RPMI7951 (cell line): ENCODE measurements at regions not wholly inside any gene's neighbourhood (a gene's known extent, or its start where the extent isn't known, plus 50 kb on each side); places are given as distances from the start of the nearest gene placed in this dataset.

Experiments
- DNase-seq: peaks from one replicate; pipeline ENCODE4 v3.0.0-alpha.2; 2012; ENCODE audit warnings: low read depth

DNA sequence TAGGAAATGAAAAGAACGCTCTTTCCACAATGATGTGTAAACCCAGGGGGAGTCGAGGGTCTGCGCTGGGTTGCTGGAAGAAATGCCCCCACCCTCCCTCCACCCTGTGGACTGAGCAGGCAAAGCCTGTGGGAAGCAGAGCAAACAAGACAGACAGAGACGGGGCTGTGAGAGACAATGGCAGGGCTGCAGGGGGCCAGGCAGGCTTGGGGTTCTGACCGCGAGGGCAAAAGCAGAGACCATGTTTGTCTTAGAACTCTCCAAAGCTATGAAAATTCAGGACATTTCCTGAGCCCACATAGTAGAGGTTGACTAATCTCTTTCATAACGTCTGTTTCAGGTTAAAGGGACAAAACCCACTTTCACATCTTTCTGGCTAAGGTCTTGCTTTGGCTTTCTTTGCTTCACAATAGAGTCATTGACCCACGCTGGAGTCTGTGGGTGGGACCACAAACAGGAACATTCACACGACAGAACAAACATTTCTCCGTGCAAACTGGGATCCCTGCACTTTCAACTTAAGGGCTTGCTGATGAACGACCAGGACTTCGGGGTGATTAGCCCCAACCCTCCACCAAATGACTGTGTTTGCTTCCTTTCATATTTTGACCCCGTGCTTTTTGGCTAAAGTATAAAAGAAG, 156.0 kb upstream of the TPM1 start:
- peak; percentile 75 for DNase-seq

DNA sequence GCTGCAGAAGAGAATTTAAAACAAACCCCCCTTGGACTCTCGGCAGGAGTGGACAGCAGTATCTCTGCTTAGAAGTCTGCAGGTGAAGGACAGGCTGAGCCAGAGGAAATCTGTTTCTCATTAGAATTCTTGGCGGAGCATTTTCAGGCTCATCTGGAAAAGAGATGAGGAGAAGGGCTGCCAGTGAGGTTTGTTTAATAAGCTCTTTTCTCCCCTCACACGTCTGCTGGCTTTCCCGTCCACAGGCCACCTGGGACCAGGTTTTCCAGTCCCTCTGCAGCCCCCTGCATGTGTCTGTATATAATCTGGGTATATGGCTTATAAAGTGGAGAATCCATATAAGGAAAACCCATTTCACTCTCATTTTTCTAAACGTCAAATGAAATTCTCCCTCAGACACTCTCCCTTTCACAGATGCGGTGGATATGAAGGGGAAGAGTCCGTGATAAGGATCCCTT, 155.4 kb upstream of the TPM1 start:
- peak; percentile 76 for DNase-seq

DNA sequence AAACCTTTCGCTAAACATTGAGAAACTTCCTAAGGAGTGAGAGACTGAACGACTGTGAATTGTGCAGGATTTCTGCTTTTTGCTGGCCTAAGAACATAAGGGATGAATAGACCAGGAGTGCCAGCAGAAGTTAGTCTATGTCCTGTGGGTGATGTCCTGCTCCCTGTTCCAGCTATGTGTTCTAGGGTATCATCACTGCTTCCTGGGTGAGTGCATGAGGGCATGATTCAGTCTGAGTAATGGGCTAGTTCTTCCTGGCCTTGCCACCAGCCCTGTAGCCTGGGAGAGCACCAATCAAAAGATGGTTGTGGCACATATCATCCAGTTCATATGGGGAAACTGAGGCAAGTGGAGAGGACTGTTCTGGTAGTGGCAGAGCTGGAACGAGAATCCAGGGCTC, 153.9 kb upstream of the TPM1 start:
- DNase-seq: peak; percentile 16

DNA sequence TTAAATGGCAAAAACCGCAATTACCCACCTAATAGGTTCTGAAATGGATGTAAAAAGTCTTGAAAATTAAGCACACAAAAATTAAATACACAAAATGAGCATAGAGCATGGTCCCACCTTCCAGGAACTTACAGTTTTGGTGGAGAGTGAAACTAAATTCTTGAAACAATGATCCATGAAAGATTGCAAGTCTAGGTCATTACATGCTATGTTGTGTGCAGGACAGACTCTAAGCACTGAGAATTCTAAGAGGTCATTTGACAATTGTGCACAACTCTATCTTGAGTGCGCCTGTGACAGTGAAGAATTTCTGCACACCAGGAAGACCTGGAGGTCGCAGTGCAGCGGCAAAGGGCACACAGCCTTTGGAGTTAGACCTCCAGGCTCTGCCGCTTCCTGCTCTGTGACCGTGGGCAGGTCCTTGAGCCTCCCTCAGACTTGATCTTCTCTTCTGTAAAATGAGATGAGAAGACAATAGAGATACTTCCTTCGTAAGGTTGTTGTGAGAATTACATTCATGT, 153.3 kb upstream of the TPM1 start:
- DNase-seq: no peak

DNA sequence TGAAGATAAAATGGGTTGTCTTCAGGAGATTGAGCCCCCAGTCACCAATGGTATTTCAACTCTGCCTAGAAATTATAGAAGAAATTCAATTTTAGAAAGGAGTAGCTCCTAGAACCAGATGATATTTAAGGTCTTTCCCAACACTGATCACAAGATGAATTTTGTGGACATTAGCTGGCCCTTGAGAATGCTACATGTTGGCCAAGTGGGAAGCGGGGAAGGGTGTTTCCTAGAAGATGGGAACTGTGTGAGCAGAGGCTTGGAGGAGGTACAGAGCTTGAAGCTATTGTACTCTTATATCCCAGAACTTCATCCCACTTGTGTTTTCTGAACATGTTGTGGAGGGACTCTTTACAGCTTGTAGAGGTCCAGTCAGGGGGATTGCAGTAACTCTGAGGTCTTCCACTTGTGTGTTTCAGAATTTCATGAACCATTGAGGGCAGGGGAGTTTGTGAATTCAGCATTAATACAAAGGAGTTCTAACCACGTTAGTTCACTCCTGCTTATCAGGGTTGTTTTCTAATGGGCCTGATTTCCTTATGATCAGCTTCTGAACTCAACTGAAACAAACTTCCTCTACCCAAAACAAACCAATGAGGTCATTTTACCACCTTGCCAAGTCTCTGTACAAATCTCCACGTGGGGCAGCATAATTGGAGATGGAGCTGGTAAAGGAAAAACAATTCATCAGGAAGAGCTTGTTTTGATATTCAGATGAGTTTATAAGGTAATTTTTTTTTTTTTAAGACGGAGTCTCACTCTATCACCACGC, 152.6 kb upstream of the TPM1 start:
- DNase-seq: no peak

DNA sequence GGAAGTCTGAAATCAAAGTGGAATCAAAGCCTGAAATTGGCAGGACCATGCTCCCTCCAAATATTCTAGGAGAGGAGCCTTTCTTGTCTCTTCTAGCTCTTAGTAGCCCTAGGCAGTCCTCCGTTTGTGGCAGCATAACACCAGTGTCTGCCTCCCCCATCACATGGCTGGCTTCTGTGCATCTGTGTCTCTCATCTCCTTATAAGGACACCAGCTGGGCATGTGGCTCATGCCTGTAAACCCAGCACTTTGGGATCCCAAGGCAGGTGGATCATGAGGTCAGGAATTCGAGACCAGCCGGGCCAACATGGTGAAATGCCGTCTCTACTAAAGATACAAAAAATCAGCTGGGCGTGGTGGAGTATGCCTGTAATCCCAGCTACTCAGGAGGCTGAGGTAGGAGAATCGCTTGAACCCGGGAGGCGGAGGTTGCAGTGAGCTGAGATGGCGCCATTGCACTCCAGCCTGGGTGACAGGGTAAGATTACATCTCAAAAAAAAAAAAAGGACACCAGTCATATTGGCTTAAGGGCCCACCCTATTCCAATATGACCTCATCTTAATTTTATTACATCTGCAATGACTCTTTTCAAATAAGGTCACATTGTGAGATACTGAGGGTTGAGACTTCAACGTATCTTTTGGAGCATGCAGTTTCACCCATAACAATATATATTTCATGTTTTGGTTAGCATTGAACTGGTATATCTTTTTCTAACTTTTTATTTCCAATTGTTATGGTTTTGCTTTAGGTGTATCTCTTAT, 148.0 kb upstream of the TPM1 start:
- DNase-seq: peak; percentile 98

DNA sequence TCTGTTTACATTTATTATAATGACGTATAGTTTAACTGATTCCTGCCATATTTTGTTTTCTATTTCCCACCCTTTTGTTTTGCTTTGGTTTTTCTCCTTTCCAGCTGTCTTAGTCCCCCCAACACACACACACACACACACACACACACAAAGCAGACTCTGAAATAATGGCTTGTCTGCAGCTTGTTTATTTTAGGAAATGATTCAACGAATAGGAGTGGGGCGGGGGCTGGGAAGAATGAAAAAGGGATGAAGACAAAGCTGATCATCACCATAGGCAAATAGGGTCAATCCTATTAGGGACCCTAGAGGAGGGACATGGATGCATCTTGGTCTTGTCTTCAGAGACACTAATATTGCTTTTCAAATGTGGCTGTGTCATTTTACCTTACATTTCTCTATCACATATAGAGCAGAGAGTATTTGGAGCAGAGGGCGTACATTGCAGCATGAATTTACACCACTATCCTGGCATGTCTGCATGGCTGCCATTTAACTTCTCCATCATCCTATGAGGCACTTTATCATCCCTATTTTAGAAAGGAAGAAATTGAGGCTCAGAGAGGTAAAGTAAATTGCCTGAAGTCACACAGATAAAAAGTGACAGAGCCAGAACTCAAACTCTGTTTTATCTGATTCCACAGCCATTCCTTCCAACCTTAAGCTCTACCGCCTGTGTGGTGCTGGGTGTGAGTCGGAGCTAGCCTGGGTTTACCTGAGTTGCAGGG, 147.2 kb upstream of the TPM1 start:
- DNase-seq: peak; percentile 84

DNA sequence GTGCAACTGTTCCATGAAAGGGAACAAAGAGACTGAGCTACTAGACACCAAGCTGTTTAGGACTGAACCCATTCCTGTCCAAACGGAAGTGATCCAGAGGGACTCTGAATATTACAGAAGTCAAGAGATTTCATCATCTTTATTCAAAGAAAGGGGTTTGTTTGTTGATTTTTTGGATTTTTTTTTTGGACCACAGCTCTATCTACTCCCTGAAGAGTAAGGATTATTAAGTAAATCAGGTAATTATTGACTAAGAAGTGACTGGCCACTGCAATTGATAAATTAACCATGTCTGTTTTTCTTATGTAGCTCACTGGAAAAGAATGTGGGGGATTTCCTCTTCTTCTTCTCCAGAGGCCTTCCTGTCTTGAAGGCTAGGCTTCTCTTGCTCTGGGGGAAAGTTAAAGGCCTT, 146.6 kb upstream of the TPM1 start:
- peak; percentile 84 for DNase-seq

DNA sequence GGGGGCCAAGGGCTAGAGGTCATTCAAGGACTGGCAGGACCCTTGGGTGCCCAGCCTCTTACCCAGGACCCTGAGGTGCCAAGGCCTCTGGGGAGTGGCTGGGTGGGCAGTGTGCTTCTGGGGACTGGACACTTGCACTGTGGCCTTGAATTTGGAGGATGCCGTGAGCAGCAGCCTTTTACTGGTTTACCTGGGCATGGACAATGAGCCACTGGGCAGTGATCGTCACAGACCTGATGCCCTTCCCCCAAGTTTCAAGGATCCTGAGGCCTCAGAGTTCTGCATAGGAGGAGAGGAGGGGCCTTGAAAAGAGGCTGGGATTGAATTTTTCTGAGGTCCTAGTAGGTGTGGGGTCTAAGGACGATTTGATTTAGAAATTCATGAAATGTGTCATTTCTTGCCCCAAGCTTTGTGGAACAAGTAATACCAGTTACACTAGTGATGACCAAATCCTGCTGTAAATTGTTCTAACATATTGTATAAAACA, 146.1 kb upstream of the TPM1 start:
- peak; percentile 69 for DNase-seq

DNA sequence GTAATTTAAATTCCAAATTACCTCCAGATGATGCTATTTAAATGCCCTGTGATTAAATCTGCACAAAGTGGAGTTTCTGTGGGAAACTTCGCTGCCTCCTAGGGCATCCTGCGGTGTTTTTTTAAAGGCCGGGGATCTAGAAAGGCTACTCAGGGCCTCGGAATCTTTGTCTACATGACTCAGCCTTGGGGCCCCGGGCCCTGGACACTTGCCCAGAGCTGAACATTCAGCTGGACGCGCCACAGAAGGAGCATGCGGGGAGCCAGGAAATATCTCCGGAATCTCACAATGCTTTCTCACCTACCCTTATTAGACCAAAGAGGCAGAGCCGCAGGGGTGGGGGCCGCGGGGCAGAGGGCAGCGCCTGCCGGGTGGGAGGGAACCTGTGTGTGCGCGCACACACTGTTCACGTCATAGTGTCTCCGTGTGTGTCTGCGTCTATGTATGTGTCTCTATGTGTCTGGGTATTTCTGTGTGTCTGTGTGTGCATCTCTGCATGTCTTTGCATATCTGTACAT, 145.5 kb upstream of the TPM1 start:
- DNase-seq: peak; percentile 100

DNA sequence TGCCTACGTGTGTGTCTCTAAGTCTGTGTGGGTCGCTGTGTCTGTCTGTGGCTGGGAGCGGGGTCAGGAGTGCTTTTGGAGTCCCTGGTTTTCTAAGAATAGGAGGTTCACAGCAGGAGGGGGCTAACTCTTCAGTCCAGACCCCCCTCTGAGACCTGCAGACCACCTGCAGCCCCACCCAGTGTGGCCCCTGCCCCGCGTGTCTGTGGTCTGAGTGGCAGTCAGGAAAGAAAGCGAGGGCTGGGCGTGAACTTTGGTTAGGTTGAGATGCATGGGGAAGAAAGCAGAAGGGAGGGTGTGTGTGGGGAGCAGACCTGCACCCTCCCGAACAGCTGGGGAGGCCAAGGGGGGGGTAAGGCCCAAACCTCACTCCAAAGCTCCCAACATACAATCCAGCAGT, 144.9 kb upstream of the TPM1 start:
- peak; percentile 15 for DNase-seq

DNA sequence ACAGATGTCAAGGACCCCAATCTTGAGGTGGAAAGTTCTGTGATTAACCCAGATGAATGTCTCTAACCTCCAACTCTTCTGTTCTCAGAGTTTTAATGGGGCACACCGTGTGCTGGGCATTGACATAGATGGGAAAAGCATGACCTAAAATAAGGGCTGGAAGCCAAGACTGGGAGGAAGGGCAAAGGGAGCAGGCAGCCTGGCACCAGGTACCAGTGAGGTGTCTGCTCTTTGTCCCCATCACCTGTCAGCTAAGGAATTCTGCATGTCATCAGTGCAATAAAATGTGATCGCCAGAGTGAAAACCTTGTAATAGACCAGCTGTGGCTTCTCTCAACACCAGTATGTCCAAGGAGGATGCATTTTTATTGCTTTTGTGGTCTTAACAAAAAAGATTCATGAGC, 143.5 kb upstream of the TPM1 start:
- no peak for DNase-seq

DNA sequence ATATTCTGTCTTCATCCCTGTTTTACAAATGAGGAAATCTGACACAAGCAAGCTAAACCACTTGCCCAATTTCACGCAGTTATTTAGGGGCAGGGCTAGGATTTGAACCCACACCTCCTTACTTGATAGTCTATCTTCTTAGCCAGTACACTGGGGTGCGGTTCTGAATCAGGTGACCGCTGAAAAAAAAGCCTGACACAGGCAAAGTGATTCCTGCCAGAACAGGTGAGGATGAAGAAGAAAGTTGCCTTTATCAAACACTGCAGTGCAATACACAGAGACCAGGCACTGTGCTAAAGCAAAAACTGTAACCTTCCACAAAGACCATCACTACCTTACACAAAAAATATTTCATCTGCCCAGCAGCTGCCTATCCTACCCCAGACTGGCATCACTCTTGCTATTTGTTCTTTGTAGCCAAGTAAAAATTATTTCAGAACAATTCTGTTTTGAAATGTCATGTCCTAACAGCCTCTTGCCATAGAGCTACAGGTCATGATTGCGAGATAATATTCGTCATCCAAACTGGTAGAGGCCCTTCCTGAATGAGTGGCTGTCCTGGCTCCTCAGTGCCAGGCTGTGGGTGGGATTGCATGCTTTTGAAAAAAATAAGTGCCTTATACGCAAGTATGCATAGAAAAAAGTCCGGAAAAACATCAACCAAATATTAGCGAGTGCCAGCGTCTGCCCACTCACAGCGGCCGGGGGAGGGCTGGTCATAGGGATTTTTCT, 142.3 kb upstream of the TPM1 start:
- peak; percentile 34 for DNase-seq

DNA sequence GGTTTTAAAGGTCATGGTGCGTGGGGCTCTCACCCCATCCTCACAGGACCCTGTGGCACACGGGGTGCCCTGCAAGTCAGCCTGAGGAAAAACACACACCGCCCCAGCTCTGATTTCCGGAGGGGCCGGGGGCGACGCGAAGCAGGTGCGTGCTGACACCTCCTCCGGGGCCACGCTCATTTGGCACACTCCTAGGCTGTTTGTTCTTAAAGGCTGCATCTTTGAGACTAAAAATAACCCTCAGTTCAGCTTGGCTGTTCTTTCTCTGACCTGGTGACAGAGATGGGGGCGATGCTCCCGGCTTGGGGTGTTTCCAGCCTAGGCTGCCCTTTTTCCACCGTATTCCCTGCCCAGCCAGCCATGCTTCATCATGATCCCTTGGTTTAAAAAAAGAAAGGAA, 141.5 kb upstream of the TPM1 start:
- DNase-seq: no peak

DNA sequence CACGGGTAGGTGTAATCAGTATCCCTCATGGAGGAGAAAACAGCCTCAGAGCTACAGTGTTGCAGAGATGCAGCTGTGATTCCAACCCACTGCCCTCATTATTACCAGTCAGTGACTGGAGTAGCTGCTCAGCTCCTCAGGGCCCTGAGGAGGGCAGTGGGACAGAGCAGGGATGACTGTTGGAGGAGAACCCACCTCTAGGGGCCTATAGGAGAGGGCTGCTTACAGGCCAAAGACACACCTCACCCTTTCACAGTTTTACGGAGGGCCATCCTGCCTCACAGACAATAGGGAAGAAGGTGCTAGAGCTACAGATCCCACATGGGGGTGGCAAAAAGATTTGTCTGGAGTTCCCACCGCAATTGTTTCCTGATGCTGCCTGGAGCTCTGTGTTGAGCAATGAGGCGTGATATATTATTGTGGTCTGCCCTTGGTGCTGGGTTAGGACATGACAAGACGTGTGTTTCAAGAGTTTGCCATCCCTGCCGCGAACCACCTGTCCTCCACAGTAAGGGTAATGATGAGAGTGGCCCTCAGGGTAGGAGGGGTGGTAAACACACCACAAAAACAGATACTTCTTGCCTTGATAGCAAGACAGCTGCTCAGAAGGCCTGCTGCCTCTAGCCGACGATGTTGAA, 140.5 kb upstream of the TPM1 start:
- peak; percentile 80 for DNase-seq

DNA sequence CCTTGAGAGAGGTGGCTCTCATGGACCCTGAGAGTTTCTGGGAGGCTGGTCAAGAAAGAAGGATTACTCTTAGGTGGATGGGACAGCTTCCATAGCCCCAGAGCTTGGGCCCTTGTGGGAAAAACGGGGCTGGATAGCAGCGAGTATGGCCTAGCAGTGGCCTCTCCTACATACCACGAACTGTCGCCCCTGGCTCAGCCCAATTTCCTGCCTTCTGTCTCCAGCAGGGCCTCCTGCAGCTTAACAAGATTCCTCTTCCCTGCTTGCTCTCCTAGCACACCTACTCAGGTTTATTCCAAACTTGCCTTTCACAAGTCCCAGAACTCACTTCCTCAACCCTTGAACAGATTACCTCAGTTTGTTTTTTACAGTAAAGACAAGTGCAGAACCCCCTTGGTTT, 139.7 kb upstream of the TPM1 start:
- DNase-seq: no peak

DNA sequence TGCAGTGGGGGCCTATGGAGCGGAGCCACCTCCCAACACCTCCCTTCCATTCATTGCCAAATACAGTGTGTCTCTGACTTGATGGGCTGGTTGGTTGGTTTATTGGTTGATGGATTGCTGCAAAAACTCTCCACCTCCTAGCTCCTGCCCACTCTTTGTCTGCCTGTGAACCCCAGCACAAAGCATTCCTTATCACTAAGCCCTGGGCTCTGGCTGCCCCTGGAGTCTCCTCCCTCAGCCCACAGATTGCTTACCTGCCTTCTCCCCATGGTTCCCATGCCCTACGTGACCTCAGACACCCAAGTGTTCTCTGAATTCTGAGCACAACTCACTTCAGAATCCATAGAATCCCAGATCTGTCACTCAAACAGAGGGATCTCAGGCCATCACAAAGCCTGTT, 139.1 kb upstream of the TPM1 start:
- DNase-seq: no peak

DNA sequence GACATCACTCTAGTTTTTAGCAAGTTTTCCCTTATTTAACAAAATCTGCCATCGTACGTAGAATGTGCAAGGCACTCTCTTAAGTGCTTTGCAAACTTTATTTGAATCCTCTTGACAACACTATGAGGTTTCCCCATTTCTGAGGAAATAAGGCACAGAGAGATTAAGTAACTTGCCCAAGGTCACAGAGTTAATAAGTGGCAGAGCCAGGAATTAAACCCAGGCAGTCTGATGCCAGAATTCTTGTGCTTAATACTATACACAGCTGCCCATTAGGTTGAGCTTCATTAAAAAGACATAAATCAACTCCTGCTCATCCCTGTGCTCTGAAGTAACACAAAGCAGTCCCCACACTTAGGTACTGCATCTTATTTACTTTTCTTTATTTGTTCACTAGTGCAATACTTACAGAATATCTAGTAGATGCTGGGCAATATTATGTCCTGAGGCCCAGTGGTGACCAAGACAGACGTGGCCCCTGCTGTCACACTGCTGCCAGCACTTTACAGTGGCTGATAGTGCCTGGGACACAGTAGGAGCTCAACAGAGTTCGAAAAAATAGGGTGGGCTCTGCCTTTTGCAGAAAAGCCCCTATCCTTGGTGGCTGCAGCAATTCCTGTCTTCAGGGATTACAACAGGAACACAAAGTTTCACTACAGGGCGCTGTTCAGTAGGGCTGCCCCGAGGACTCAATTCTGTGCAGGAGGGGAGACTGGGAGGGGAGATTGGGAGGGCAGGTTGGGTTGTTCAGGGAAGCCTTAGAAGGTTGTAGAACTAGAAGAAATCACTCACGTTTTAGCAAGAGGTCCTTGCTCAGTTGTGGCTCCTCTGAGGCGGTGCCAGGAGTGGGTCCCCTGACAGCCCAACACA, 138.3 kb upstream of the TPM1 start:
- no peak for DNase-seq

DNA sequence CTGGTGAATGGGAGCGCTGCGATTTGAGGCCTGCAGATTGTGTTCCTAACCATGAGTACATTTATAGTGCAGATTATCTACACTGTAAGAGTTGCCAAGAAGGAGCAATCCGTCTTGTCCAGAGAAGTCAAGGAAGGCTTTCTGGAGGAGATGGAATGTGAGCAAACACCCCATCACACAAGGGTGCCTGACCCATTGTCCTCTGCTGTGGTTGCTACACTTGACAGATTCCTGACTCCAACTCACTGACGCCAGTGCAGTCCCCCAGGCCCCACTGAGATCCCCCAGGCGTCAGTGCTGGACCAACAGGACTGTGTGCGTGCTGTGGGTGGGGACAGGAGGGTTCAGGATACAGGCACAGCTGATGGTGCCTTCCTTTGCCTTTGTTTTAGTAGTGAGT, 135.9 kb upstream of the TPM1 start:
- DNase-seq: no peak
